HG03280 (cell line): ENCODE measurements at regions not wholly inside any gene's neighbourhood (a gene's known extent, or its start where the extent isn't known, plus 50 kb on each side); places are given as distances from the start of the nearest gene placed in this dataset.
"Not testable (repeated sequence)": the region's sequence is repeated elsewhere in the genome, so short reads cannot be mapped to it uniquely, and the experiment has no call there.

Experiments used
- ATAC-seq: cut with Tn5 transposase; IDR thresholded peaks from one replicate; pipeline ENCODE4 v1.9.1; 2021; ENCODE audit warnings: mild to moderate bottlenecking, moderate library complexity; ENCODE audit not compliant: unreplicated experiment

- ATAC-seq: no peak
Measured at GRCh38 chr12:124707316-124707715, 139.9 kb upstream of the NCOR2 start.

GRCh38 chr12:124706363-124706762, 139.0 kb upstream of the NCOR2 start:
- no peak for ATAC-seq

- no peak for ATAC-seq
Measured at GRCh38 chr12:124705545-124706138, 138.2 kb upstream of the NCOR2 start.

GRCh38 chr12:124704619-124705018, 137.2 kb upstream of the NCOR2 start:
- ATAC-seq: no peak

- no peak for ATAC-seq
Measured at GRCh38 chr12:124703856-124704255, 136.4 kb upstream of the NCOR2 start.

- ATAC-seq: no peak
Measured at GRCh38 chr12:124702736-124703135, 135.3 kb upstream of the NCOR2 start.

GRCh38 chr12:124700810-124701592, 133.6 kb upstream of the NCOR2 start:
- ATAC-seq: no peak

- no peak for ATAC-seq
Measured at GRCh38 chr12:124699909-124700308, 132.5 kb upstream of the NCOR2 start.

GRCh38 chr12:124698998-124699305, 131.5 kb upstream of the NCOR2 start:
- no peak for ATAC-seq

GRCh38 chr12:124698211-124698997, 131.0 kb upstream of the NCOR2 start:
- no peak for ATAC-seq

- ATAC-seq: not testable (repeated sequence)
Measured at GRCh38 chr12:124697722-124698121, 130.3 kb upstream of the NCOR2 start.

GRCh38 chr12:124696693-124697476, 129.5 kb upstream of the NCOR2 start:
- no peak for ATAC-seq

- no peak for ATAC-seq
Measured at GRCh38 chr12:124695861-124696260, 128.4 kb upstream of the NCOR2 start.

- no peak for ATAC-seq
Measured at GRCh38 chr12:124694846-124695497, 127.6 kb upstream of the NCOR2 start.

- ATAC-seq: no peak
Measured at GRCh38 chr12:124694250-124694649, 126.8 kb upstream of the NCOR2 start.

- ATAC-seq: no peak
Measured at GRCh38 chr12:124693111-124693723, 125.8 kb upstream of the NCOR2 start.

GRCh38 chr12:124692443-124692842, 125.0 kb upstream of the NCOR2 start:
- ATAC-seq: no peak

GRCh38 chr12:124691429-124691828, 124.0 kb upstream of the NCOR2 start:
- no peak for ATAC-seq

- ATAC-seq: no peak
Measured at GRCh38 chr12:124689631-124690030, 122.2 kb upstream of the NCOR2 start.

GRCh38 chr12:124688356-124688992, 121.1 kb upstream of the NCOR2 start:
- ATAC-seq: no peak
